Mesenchymal stem cell (in vitro differentiated cells and primary cell): ENCODE measurements at regions not wholly inside any gene's neighbourhood (a gene's known extent, or its start where the extent isn't known, plus 50 kb on each side); places are given as distances from the start of the nearest gene placed in this dataset.

Experiments
- DNase-seq: peaks from one replicate; pipeline ENCODE4 v3.0.0-alpha.2; 2013
- H2AFZ ChIP-seq: one replicate; pipeline ENCODE4 v1.6.1; 2013; ENCODE audit warnings: low read depth, mild to moderate bottlenecking, control low read depth, inconsistent platforms, low read length, moderate library complexity
- H2AK5ac ChIP-seq: 2 replicates; pipeline ENCODE4 v1.6.1; 2013; ENCODE audit warnings: low read length, moderate library complexity, mild to moderate bottlenecking, inconsistent platforms; ENCODE audit not compliant: severe bottlenecking
- H2BK120ac ChIP-seq: one replicate; pipeline ENCODE4 v1.6.1; 2013; ENCODE audit warnings: low read depth, mild to moderate bottlenecking, inconsistent platforms, low read length, moderate library complexity
- H2BK12ac ChIP-seq, 2 experiments: one replicate each; pipeline ENCODE4 v1.6.1; 2013; ENCODE audit warnings: inconsistent platforms in 2 of 2, low read length in 2 of 2, mild to moderate bottlenecking in 2 of 2, moderate library complexity in 2 of 2, control low read depth in 1 of 2
- H2BK15ac ChIP-seq: one replicate; pipeline ENCODE4 v1.6.1; 2013; ENCODE audit warnings: mild to moderate bottlenecking, low read depth, inconsistent platforms; ENCODE audit not compliant: poor library complexity, severe bottlenecking
- H2BK5ac ChIP-seq: 2 replicates; pipeline ENCODE4 v1.6.1; 2013; ENCODE audit warnings: low read depth, mild to moderate bottlenecking, low read length, control low read depth, inconsistent platforms; ENCODE audit not compliant: poor library complexity, severe bottlenecking
- H3K14ac ChIP-seq, 2 experiments: one replicate each; pipeline ENCODE4 v1.6.1; 2013; ENCODE audit warnings: inconsistent platforms in 2 of 2, low read length in 2 of 2, control low read depth in 1 of 2, mild to moderate bottlenecking in 1 of 2, moderate library complexity in 1 of 2
- H3K18ac ChIP-seq, 2 experiments: one replicate each; pipeline ENCODE4 v1.6.1; 2013; ENCODE audit warnings: inconsistent platforms in 2 of 2, low read length in 2 of 2, control low read depth in 1 of 2, low read depth in 1 of 2, mild to moderate bottlenecking in 1 of 2
- H3K23ac ChIP-seq, 2 experiments: one replicate each; pipeline ENCODE4 v1.6.1; 2013; ENCODE audit warnings: inconsistent platforms in 2 of 2, low read length in 2 of 2, mild to moderate bottlenecking in 2 of 2, moderate library complexity in 2 of 2, control low read depth in 1 of 2
- H3K27ac ChIP-seq: 2 replicates; pipeline ENCODE4 v1.5.1; 2013; ENCODE audit warnings: mild to moderate bottlenecking, moderate library complexity, low read length, control low read depth, inconsistent platforms; ENCODE audit not compliant: poor library complexity, severe bottlenecking
- H3K27me3 ChIP-seq, 2 experiments: 2 replicates each; pipeline versions ENCODE4 v1.6.1 to v1.7.0; 2013; ENCODE audit warnings: low read length in 2 of 2, mild to moderate bottlenecking in 2 of 2, moderate library complexity in 2 of 2, control low read depth in 1 of 2, inconsistent platforms in 1 of 2; ENCODE audit not compliant: control insufficient read depth in 1 of 2, insufficient read depth in 1 of 2
- H3K36me3 ChIP-seq, 2 experiments: 2 replicates each; pipeline versions ENCODE4 v1.6.1 to v1.7.0; 2013; ENCODE audit warnings: low read length in 2 of 2, control low read depth in 1 of 2, inconsistent platforms in 1 of 2, low read depth in 1 of 2, mild to moderate bottlenecking in 1 of 2; ENCODE audit not compliant: insufficient read depth in 2 of 2, control insufficient read depth in 1 of 2
- H3K4ac ChIP-seq, 2 experiments: one replicate each; pipeline ENCODE4 v1.6.1; 2013; ENCODE audit warnings: inconsistent platforms in 2 of 2, low read length in 2 of 2, mild to moderate bottlenecking in 2 of 2, moderate library complexity in 2 of 2, control low read depth in 1 of 2, low read depth in 1 of 2
- H3K4me1 ChIP-seq: 2 replicates; pipeline ENCODE4 v1.6.1; 2013; ENCODE audit warnings: low read depth, low read length, control low read depth; ENCODE audit not compliant: control insufficient read depth, insufficient read depth
- H3K4me2 ChIP-seq: 2 replicates; pipeline ENCODE4 v1.6.1; 2013; ENCODE audit warnings: low read length, mild to moderate bottlenecking, inconsistent platforms; ENCODE audit not compliant: poor library complexity, severe bottlenecking
- H3K4me3 ChIP-seq, 2 experiments: 2 replicates each; pipeline versions ENCODE4 v1.5.1 to v1.7.0; 2013; ENCODE audit warnings: low read length in 2 of 2, mild to moderate bottlenecking in 2 of 2, control low read depth in 1 of 2, low read depth in 1 of 2; ENCODE audit not compliant: insufficient read depth in 1 of 2
- H3K79me1 ChIP-seq: replicated peaks from 2 replicates; pipeline ENCODE4 v1.6.1; 2013; ENCODE audit warnings: mild to moderate bottlenecking, control low read depth, low read length, inconsistent platforms; ENCODE audit not compliant: poor library complexity, severe bottlenecking
- H3K9ac ChIP-seq: 2 replicates; pipeline ENCODE4 v1.7.0; 2013; ENCODE audit warnings: mild to moderate bottlenecking, low read length, moderate library complexity
- H3K9me3 ChIP-seq: 2 replicates; pipeline ENCODE4 v1.7.0; 2013; ENCODE audit warnings: mild to moderate bottlenecking, low read length; ENCODE audit not compliant: control insufficient read depth
- H4K8ac ChIP-seq: one replicate; pipeline ENCODE4 v1.6.1; 2013; ENCODE audit warnings: inconsistent platforms, mild to moderate bottlenecking, low read length, moderate library complexity
- H4K91ac ChIP-seq: one replicate; pipeline ENCODE4 v1.6.1; 2013; ENCODE audit warnings: mild to moderate bottlenecking, low read length, inconsistent platforms
- WGBS: methylation state at CpG from one replicate; pipeline ENCODE4 v1.1.7; 2013; ENCODE audit warnings: mixed read lengths; 5-methylcytosine and 5-hydroxymethylcytosine counted together

DNA sequence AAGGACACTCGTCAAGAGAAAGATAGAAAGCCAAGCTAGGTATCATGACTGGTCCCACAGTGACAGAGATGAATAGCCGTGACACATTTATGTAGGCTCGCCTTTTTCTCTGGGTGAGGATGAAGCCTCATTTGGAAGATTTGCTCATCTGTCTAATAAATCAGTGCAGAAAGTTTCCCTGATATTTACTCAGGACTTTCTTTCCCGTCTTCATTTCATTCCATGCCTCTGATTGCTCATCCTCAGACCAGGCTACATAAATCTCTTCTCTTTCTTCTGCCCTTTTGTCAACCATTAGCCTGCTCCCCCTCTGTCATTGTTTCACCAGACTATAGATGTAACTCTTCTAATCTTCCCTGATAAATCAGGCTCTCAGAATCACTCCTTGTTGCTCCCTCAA, 361.8 kb upstream of the MEIS1 start:
- H4K8ac ChIP-seq = no peak overlapping the region
- no peaks in the 10 kb centered on the region for H3K4me1 ChIP-seq
- no peak overlapping the region for H2AFZ ChIP-seq
- no peak overlapping the region for H3K4ac ChIP-seq
- no peak overlapping the region for H3K14ac ChIP-seq
- no peak overlapping the region for H3K23ac ChIP-seq
- no peak overlapping the region for H3K4me2 ChIP-seq
- no peak overlapping the region for H2BK15ac ChIP-seq
- DNase-seq = no peak
- no peaks in the 10 kb centered on the region for H3K9me3 ChIP-seq
- H3K18ac ChIP-seq = no peak overlapping the region
- no peak overlapping the region for H2AK5ac ChIP-seq
- H3K27ac ChIP-seq = no peak overlapping the region
- H4K91ac ChIP-seq = no peak overlapping the region
- H3K27me3 ChIP-seq = no peaks in the 10 kb centered on the region
- no peak overlapping the region for H2BK12ac ChIP-seq
- H3K36me3 ChIP-seq = no peaks in the 10 kb centered on the region
- no peak overlapping the region for H2BK5ac ChIP-seq
- WGBS = 76% methylated on average over 4 of the region's 4 CpGs
- no peaks in the 10 kb centered on the region for H3K79me1 ChIP-seq
- no peak overlapping the region for H3K9ac ChIP-seq
- H3K4me3 ChIP-seq = no peak overlapping the region
- H2BK120ac ChIP-seq = no peak overlapping the region

GRCh38 chr2:66070721-66071602, 364.0 kb upstream of the MEIS1 start:
- H3K9ac ChIP-seq = no peak overlapping the region
- no peaks in the 10 kb centered on the region for H3K9me3 ChIP-seq
- H3K18ac ChIP-seq = no peak overlapping the region
- H3K27me3 ChIP-seq = no peaks in the 10 kb centered on the region
- no peak overlapping the region for H4K8ac ChIP-seq
- H3K36me3 ChIP-seq = no peaks in the 10 kb centered on the region
- H3K4me3 ChIP-seq = no peak overlapping the region
- H3K4ac ChIP-seq = no peak overlapping the region
- no peak overlapping the region for H2AFZ ChIP-seq
- H3K4me1 ChIP-seq = no peaks in the 10 kb centered on the region
- no peak overlapping the region for H3K27ac ChIP-seq
- H3K79me1 ChIP-seq = no peaks in the 10 kb centered on the region
- no peak overlapping the region for H3K23ac ChIP-seq
- no peak overlapping the region for H2BK5ac ChIP-seq
- WGBS = 73% methylated on average over 19 of the region's 21 CpGs
- no peak for DNase-seq
- no peak overlapping the region for H2AK5ac ChIP-seq
- H4K91ac ChIP-seq = no peak overlapping the region
- no peak overlapping the region for H2BK15ac ChIP-seq
- no peak overlapping the region for H2BK120ac ChIP-seq
- H2BK12ac ChIP-seq = no peak overlapping the region
- H3K14ac ChIP-seq = no peak overlapping the region
- H3K4me2 ChIP-seq = no peak overlapping the region

DNA sequence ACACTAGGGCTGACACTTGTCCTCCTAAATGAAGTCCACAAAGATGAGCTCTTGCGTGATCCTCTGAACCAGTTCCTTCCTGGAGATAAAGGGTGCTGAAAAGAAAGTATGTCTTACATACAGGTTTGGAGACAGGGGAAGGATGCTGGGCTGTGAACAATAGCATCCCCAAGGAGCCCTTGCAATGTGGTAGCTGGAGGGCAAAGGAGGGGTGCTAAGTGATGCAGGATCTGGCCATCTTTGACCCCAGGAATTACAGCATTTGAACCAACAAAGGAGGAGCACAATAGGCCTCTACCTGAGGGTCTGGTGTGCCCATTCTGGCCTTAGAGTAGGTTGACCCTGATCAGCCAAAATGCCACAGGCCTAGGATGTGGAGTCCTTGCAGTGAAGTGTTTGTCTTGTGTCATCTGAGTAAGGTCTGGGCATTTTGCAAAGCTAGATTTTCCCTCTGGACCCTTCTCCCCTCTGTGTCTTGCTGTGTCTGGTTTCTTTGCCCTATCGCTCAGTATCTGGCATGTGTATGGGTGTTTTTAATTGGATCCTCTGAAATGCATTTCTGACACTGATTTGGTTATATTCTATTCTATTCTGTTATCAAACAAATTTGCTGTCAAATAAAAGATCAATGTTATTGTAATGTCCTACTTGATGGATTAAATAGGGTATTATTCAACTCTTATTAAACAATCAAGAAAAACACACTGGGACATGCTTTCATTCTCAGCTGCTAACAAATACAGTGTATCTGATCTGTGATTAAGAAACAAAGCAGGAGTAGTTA, 364.8 kb upstream of the MEIS1 start:
- Histone ChIP-seq H2BK15ac (no peak overlapping the region), H4K8ac (no peak overlapping the region), H3K27me3 (no peaks in the 10 kb centered on the region), H3K4me1 (no peaks in the 10 kb centered on the region), H2BK5ac (no peak overlapping the region), H2AFZ (no peak overlapping the region), H3K23ac (no peak overlapping the region), H3K9me3 (no peaks in the 10 kb centered on the region), H3K4me2 (no peak overlapping the region), H3K9ac (no peak overlapping the region), H2AK5ac (no peak overlapping the region), H3K27ac (no peak overlapping the region), H3K4ac (no peak overlapping the region), H2BK12ac (no peak overlapping the region), H3K79me1 (no peaks in the 10 kb centered on the region), H3K36me3 (no peaks in the 10 kb centered on the region), H4K91ac (no peak overlapping the region), H2BK120ac (no peak overlapping the region), H3K18ac (no peak overlapping the region), H3K14ac (no peak overlapping the region), H3K4me3 (no peak overlapping the region)
- no peak for DNase-seq
- 93% methylated on average over 1 of the region's 2 CpGs for WGBS

DNA sequence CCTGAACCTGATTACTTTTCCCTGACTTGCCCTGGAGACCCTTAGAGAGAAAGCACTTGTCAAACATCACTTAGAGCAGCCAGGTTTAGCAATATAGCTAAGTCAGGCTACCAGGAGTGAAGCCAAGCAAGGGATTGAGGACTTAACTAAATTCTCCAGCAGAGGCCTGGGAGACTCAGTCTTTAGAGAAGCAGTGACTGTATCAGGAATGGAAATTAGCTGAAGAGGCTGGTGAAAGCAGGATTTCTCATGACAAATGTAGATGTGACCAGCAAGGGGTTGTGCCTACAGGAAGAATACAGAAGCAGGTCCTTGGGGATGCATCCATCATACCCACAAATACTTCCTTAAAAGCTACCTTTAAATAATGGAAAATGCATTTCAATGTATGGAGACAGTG, 368.9 kb upstream of the MEIS1 start:
- Histone ChIP-seq H2AFZ (no peak overlapping the region), H3K27ac (no peak overlapping the region), H2BK12ac (no peak overlapping the region), H2BK120ac (no peak overlapping the region), H3K4me1 (no peaks in the 10 kb centered on the region), H3K9ac (no peak overlapping the region), H3K14ac (no peak overlapping the region), H2AK5ac (no peak overlapping the region), H3K9me3 (no peaks in the 10 kb centered on the region), H3K4me2 (no peak overlapping the region), H3K18ac (no peak overlapping the region), H3K36me3 (no peaks in the 10 kb centered on the region), H4K91ac (no peak overlapping the region), H2BK5ac (no peak overlapping the region), H4K8ac (no peak overlapping the region), H3K23ac (no peak overlapping the region), H3K4me3 (no peak overlapping the region), H2BK15ac (no peak overlapping the region), H3K4ac (no peak overlapping the region), H3K27me3 (no peaks in the 10 kb centered on the region), H3K79me1 (no peaks in the 10 kb centered on the region)
- no peak for DNase-seq
